HepG2 (cell line): ENCODE measurements at regions not wholly inside any gene's neighbourhood (a gene's known extent, or its start where the extent isn't known, plus 50 kb on each side); places are given as distances from the start of the nearest gene placed in this dataset.

Experiments
- ATF2 ChIP-seq: sonication (generic); formaldehyde crosslinking; IDR thresholded peaks from 2 replicates; pipeline ENCODE4 v1.4.0; 2020; ENCODE audit warnings: missing genetic modification reagents
- CBX1 ChIP-seq: IDR thresholded peaks from one replicate; pipeline ENCODE4 v1.6.1; 2016; ENCODE audit warnings: antibody characterized with exemption, low read depth
- FOSL2 ChIP-seq: sonication (generic); formaldehyde crosslinking; IDR thresholded peaks from 2 replicates; pipeline ENCODE4 v1.4.0; 2020; ENCODE audit warnings: missing genetic modification reagents
- HDAC2 ChIP-seq: sonication (generic); formaldehyde crosslinking; IDR thresholded peaks from 2 replicates; pipeline ENCODE4 v1.4.0; 2020; ENCODE audit warnings: missing genetic modification reagents
- HMG20A ChIP-seq: IDR thresholded peaks from 2 replicates; pipeline ENCODE4 v1.6.1; 2016; ENCODE audit warnings: borderline replicate concordance
- HNRNPLL ChIP-seq: fragments of 200-400 bp; formaldehyde crosslinking; IDR thresholded peaks from 2 replicates; pipeline ENCODE4 v1.6.1; 2017; ENCODE audit warnings: mild to moderate bottlenecking, low read depth, low read length; ENCODE audit not compliant: poor library complexity, severe bottlenecking
- KDM2A ChIP-seq: sonication (generic); formaldehyde crosslinking; IDR thresholded peaks from 2 replicates; pipeline ENCODE4 v1.4.0; 2020; ENCODE audit warnings: low read depth, missing genetic modification reagents, borderline replicate concordance
- MEIS2 ChIP-seq: sonication (generic); formaldehyde crosslinking; IDR thresholded peaks from 2 replicates; pipeline ENCODE4 v1.9.0; 2021; ENCODE audit warnings: mild to moderate bottlenecking, missing genetic modification reagents
- NAIF1 ChIP-seq: sonication (generic); formaldehyde crosslinking; IDR thresholded peaks from 2 replicates; pipeline ENCODE4 v1.5.0; 2020; ENCODE audit warnings: mild to moderate bottlenecking, missing genetic modification reagents, borderline replicate concordance
- NFE2L2 ChIP-seq: fragments of 150-350 bp; IDR thresholded peaks from 2 replicates; pipeline ENCODE4 v1.6.1; 2014; ENCODE audit warnings: low read length
- SMARCC2 ChIP-seq: fragments of 450-650 bp; IDR thresholded peaks from 2 replicates; pipeline ENCODE4 v1.6.1; 2017; ENCODE audit warnings: antibody characterized with exemption, mild to moderate bottlenecking
- SMARCE1 ChIP-seq: fragments of 450-650 bp; IDR thresholded peaks from 2 replicates; pipeline ENCODE4 v1.6.1; 2017; ENCODE audit warnings: borderline replicate concordance
- SP1 ChIP-seq, 2 experiments: fragments of 450-650 bp in 1 of 2; sonication (generic) in 1 of 2; formaldehyde crosslinking in 1 of 2; IDR thresholded peaks; 2 replicates each; pipeline versions ENCODE4 v1.4.0 to v1.6.1; 2016 to 2020; ENCODE audit warnings: missing genetic modification reagents in 1 of 2
- SRF ChIP-seq: IDR thresholded peaks from 2 replicates; pipeline ENCODE4 v1.6.1; 2011; ENCODE audit warnings: mild to moderate bottlenecking, low read depth, low read length, moderate library complexity
- TEAD2 ChIP-seq: sonication (generic); formaldehyde crosslinking; IDR thresholded peaks from 2 replicates; pipeline ENCODE4 v1.9.0; 2021; ENCODE audit warnings: missing genetic modification reagents
- ZBTB42 ChIP-seq: sonication (generic); formaldehyde crosslinking; IDR thresholded peaks from 2 replicates; pipeline ENCODE4 v1.5.0; 2020; ENCODE audit warnings: mild to moderate bottlenecking, missing genetic modification reagents
- ZNF383 ChIP-seq: sonication (generic); formaldehyde crosslinking; IDR thresholded peaks from 2 replicates; pipeline ENCODE4 v1.4.0; 2020; ENCODE audit warnings: missing genetic modification reagents, mild to moderate bottlenecking, borderline replicate concordance
- ZNF556 ChIP-seq: sonication (generic); formaldehyde crosslinking; IDR thresholded peaks from 2 replicates; pipeline ENCODE4 v1.4.0; 2020; ENCODE audit warnings: mild to moderate bottlenecking, missing genetic modification reagents, borderline replicate concordance
- ZNF644 ChIP-seq: IDR thresholded peaks from 2 replicates; pipeline ENCODE4 v1.6.1; 2016; ENCODE audit warnings: low read depth
- ZNF678 ChIP-seq: sonication (generic); formaldehyde crosslinking; IDR thresholded peaks from 2 replicates; pipeline ENCODE4 v1.4.0; 2020; ENCODE audit warnings: mild to moderate bottlenecking, missing genetic modification reagents
- ZNF83 ChIP-seq: sonication (generic); formaldehyde crosslinking; IDR thresholded peaks from 2 replicates; pipeline ENCODE4 v1.4.0; 2020; ENCODE audit warnings: missing genetic modification reagents, mild to moderate bottlenecking, borderline replicate concordance
- ZSCAN31 ChIP-seq: sonication (generic); formaldehyde crosslinking; IDR thresholded peaks from 2 replicates; pipeline ENCODE4 v1.5.0; 2020; ENCODE audit warnings: low read depth, mild to moderate bottlenecking, missing genetic modification reagents
- TF ChIP-seq, protein P1 (sequence below): sonication (generic); formaldehyde crosslinking; IDR thresholded peaks from 2 replicates; pipeline ENCODE4 v1.4.0; 2020; ENCODE audit warnings: mild to moderate bottlenecking, low read depth, missing genetic modification reagents
- TF ChIP-seq, protein P2 (sequence below): sonication (generic); formaldehyde crosslinking; IDR thresholded peaks from 2 replicates; pipeline ENCODE4 v1.4.0; 2020; ENCODE audit warnings: mild to moderate bottlenecking, missing genetic modification reagents
- TF ChIP-seq, protein P3 (sequence below): sonication (generic); formaldehyde crosslinking; IDR thresholded peaks from 2 replicates; pipeline ENCODE4 v1.5.0; 2020; ENCODE audit warnings: mild to moderate bottlenecking, missing genetic modification reagents, moderate library complexity

DNA sequence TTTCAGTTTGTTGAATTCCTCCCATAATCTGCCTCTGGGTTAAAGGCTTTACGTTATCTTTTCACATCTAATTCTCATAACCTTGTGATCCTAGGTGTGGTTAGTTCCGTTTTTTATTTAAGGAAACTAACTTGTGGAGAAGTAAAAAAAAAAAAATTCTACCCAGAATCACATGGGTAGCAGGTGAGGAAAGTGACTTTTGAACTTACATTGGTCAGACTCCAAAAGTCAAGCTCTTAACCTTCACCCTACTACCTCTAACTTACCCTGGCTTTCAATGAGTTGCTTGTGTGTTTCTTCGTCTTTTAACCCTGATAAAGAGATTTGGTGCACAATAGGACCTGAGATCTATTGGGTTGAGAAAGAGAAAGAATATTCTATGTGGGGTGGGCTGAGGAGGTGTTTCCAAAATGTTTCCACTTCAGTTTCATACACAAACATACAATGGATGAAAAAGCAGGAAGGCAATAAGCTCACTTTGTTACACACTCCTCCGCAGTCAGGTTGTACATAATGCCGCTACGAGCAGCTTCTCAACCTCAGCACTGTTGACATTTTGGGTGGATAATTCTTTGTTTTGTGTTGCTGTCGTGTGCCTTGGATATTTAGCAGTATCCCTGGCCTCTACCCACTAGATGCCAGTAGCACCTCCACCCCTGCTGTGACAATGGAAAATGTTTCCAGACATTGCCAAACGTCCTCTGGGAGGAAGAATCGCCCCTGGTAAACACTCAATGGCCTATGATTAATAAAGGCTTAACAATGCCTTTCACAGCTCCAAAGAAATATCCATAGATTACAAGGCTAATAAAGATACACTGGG is 193.0 kb upstream of the ZNF217 start (continued):
- TF ChIP-seq, protein P1, sequence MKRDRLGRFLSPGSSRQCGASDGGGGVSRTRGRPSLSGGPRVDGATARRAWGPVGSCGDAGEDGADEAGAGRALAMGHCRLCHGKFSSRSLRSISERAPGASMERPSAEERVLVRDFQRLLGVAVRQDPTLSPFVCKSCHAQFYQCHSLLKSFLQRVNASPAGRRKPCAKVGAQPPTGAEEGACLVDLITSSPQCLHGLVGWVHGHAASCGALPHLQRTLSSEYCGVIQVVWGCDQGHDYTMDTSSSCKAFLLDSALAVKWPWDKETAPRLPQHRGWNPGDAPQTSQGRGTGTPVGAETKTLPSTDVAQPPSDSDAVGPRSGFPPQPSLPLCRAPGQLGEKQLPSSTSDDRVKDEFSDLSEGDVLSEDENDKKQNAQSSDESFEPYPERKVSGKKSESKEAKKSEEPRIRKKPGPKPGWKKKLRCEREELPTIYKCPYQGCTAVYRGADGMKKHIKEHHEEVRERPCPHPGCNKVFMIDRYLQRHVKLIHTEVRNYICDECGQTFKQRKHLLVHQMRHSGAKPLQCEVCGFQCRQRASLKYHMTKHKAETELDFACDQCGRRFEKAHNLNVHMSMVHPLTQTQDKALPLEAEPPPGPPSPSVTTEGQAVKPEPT: peak; percentile 19; the same call in 1 of the 2 replicates
- no peak for TF ChIP-seq CBX1
- TF ChIP-seq ZNF83 (CRISPR knock-in tag): no peak
- TF ChIP-seq SMARCE1: no peak
- no peak for TF ChIP-seq ZSCAN31 (CRISPR knock-in tag)
- TF ChIP-seq NFE2L2: no peak
- no peak for TF ChIP-seq HNRNPLL
- TF ChIP-seq ZBTB42 (CRISPR knock-in tag): no peak
- peak; percentile 72; the same call in 1 of the 2 replicates for TF ChIP-seq ZNF383 (CRISPR knock-in tag)
- TF ChIP-seq ATF2 (CRISPR knock-in tag): peak; percentile 15; the same call in 1 of the 2 replicates
- no peak for TF ChIP-seq SP1 (IDR thresholded peaks at IDR 0.05)
- TF ChIP-seq SP1 (CRISPR knock-in tag; IDR thresholded peaks at IDR 0.05): no peak
- TF ChIP-seq KDM2A (CRISPR knock-in tag): 0 out of 2 replicates have a peak, but pooled peaks have one; percentile 41
- TF ChIP-seq TEAD2: no peak
- no peak for TF ChIP-seq HMG20A (CRISPR knock-in tag)
- TF ChIP-seq, protein P2, sequence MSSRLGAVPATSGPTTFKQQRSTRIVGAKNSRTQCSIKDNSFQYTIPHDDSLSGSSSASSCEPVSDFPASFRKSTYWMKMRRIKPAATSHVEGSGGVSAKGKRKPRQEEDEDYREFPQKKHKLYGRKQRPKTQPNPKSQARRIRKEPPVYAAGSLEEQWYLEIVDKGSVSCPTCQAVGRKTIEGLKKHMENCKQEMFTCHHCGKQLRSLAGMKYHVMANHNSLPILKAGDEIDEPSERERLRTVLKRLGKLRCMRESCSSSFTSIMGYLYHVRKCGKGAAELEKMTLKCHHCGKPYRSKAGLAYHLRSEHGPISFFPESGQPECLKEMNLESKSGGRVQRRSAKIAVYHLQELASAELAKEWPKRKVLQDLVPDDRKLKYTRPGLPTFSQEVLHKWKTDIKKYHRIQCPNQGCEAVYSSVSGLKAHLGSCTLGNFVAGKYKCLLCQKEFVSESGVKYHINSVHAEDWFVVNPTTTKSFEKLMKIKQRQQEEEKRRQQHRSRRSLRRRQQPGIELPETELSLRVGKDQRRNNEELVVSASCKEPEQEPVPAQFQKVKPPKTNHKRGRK (CRISPR knock-in tag): no peak
- no peak; the same call in 1 of the 2 replicates for TF ChIP-seq MEIS2 (CRISPR knock-in tag)
- TF ChIP-seq FOSL2 (CRISPR knock-in tag): no peak
- no peak for TF ChIP-seq SMARCC2
- peak; percentile 26; the same call in 1 of the 2 replicates for TF ChIP-seq ZNF644 (CRISPR knock-in tag)
- TF ChIP-seq SRF: no peak
- peak; percentile 67; the same call in 1 of the 2 replicates for TF ChIP-seq ZNF556 (CRISPR knock-in tag)
- TF ChIP-seq HDAC2 (CRISPR knock-in tag): 0 out of 2 replicates have a peak, but pooled peaks have one; percentile 5
- TF ChIP-seq NAIF1 (CRISPR knock-in tag): no peak
- TF ChIP-seq ZNF678 (CRISPR knock-in tag): no peak
- TF ChIP-seq, protein P3, sequence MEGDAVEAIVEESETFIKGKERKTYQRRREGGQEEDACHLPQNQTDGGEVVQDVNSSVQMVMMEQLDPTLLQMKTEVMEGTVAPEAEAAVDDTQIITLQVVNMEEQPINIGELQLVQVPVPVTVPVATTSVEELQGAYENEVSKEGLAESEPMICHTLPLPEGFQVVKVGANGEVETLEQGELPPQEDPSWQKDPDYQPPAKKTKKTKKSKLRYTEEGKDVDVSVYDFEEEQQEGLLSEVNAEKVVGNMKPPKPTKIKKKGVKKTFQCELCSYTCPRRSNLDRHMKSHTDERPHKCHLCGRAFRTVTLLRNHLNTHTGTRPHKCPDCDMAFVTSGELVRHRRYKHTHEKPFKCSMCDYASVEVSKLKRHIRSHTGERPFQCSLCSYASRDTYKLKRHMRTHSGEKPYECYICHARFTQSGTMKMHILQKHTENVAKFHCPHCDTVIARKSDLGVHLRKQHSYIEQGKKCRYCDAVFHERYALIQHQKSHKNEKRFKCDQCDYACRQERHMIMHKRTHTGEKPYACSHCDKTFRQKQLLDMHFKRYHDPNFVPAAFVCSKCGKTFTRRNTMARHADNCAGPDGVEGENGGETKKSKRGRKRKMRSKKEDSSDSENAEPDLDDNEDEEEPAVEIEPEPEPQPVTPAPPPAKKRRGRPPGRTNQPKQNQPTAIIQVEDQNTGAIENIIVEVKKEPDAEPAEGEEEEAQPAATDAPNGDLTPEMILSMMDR (CRISPR knock-in tag): peak; percentile 46
